Psoas muscle (tissue), 7 donors: ENCODE measurements at regions not wholly inside any gene's neighbourhood (a gene's known extent, or its start where the extent isn't known, plus 50 kb on each side); places are given as distances from the start of the nearest gene placed in this dataset.

Experiments used
- ATAC-seq, 4 donors: fragments of 200-7000 bp; cut with Tn5 transposase; one replicate each; pipeline ENCODE4 v1.9.1; 2020; ENCODE audit warnings: moderate library complexity in 3 of 4, mild to moderate bottlenecking in 2 of 4
- DNase-seq, 2 donors: peaks; one replicate each; pipeline ENCODE4 v3.0.0-alpha.2; 2020
- H3K27ac ChIP-seq: fragments of 200-600 bp; one replicate; pipeline ENCODE4 v1.8.0; 2022
- H3K27me3 ChIP-seq, 3 donors: fragments of 200-600 bp in 1 of 3; one replicate each; pipeline versions ENCODE4 v1.6.1 to v1.8.0; 2013 to 2022; ENCODE audit warnings: low read length in 2 of 3, mild to moderate bottlenecking in 2 of 3, moderate library complexity in 1 of 3; ENCODE audit not compliant: insufficient read depth in 3 of 3
- H3K36me3 ChIP-seq, 2 donors: fragments of 200-600 bp in 1 of 2; one replicate each; pipeline versions ENCODE4 v1.6.1 to v1.8.0; 2013 to 2022; ENCODE audit warnings: low read depth in 1 of 2, mild to moderate bottlenecking in 1 of 2, moderate library complexity in 1 of 2; ENCODE audit not compliant: insufficient read depth in 1 of 2
- H3K4me1 ChIP-seq: fragments of 200-600 bp; one replicate; pipeline ENCODE4 v1.8.0; 2022
- H3K4me3 ChIP-seq: fragments of 200-600 bp; one replicate; pipeline ENCODE4 v1.8.0; 2022; ENCODE audit warnings: mild to moderate bottlenecking
- H3K9me3 ChIP-seq: fragments of 200-600 bp; one replicate; pipeline ENCODE4 v1.8.0; 2022
- WGBS, 3 donors: extraction: QIAGEN DNeasy Blood & Tissue Kit; methylation state at CpG; one replicate each; pipeline versions ENCODE4 v1.1.6 to v1.1.7; 2013; 5-methylcytosine and 5-hydroxymethylcytosine counted together
- intact Hi-C, 2 donors: fragments of 100-400 bp; cut with DNase I; formaldehyde crosslinking; loops; one replicate each; pipeline versions ENCODE4 v1.11.0 to v1.14.2; 2022
- TF ChIP-seq, protein P1 (sequence below): fragments of 200-600 bp; IDR thresholded peaks from one replicate; pipeline ENCODE4 v1.8.0; 2022; ENCODE audit warnings: antibody characterized with exemption
- donor health status: healthy with polysubstance abuse.
- donor health status: DM: no; HTN: no; CAD: no; lungs with moderate emphysema.
- donor health status: Bipolar disorder and iron deficiency.
- donor health status: healthy.
- donor health status: DM: yes; HTN: yes; CAD: no.
- donor health status: DM: no; HTN: no; CAD: no.
- donor health status: DM: yes; HTN: yes; CAD: no.

DNA sequence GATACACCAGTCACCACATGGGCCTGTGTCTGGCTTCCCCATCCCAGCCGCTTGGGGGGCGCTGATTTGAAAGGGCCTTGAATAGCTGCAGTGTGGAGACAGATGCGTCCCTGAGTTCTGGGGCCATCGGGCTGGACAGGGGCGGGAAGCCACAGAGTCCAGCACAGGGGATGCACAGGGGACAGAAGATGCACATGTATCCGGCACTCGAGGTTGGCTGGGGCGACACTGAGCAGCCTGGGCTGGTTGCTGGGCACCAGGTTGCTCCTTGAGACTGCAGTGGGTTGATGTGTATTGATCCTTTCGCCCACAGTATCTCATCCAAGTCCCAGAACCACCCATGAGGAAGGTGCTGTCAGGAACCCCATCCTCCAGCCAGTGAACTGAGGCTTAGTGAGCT lies 99.3 kb upstream of the SYT13 start:
- TF ChIP-seq, protein P1, sequence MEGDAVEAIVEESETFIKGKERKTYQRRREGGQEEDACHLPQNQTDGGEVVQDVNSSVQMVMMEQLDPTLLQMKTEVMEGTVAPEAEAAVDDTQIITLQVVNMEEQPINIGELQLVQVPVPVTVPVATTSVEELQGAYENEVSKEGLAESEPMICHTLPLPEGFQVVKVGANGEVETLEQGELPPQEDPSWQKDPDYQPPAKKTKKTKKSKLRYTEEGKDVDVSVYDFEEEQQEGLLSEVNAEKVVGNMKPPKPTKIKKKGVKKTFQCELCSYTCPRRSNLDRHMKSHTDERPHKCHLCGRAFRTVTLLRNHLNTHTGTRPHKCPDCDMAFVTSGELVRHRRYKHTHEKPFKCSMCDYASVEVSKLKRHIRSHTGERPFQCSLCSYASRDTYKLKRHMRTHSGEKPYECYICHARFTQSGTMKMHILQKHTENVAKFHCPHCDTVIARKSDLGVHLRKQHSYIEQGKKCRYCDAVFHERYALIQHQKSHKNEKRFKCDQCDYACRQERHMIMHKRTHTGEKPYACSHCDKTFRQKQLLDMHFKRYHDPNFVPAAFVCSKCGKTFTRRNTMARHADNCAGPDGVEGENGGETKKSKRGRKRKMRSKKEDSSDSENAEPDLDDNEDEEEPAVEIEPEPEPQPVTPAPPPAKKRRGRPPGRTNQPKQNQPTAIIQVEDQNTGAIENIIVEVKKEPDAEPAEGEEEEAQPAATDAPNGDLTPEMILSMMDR: no peak
- Histone ChIP-seq H3K36me3 (no peaks in the 10 kb centered on the region), H3K27ac (no peak overlapping the region), H3K4me1 (no peaks in the 10 kb centered on the region), H3K4me3 (no peak overlapping the region), H3K27me3 (peaks cover 0 to 39% (median 7%) of the 10 kb centered on the region in 3 donors), H3K9me3 (no peaks in the 10 kb centered on the region)
- DNase-seq (no peak), ATAC-seq (no peak)
- intact Hi-C loops: no loop called here
- 77 to 81% (median 80%) methylated on average over 9 of the region's 9 CpGs for WGBS, 3 donors

DNA sequence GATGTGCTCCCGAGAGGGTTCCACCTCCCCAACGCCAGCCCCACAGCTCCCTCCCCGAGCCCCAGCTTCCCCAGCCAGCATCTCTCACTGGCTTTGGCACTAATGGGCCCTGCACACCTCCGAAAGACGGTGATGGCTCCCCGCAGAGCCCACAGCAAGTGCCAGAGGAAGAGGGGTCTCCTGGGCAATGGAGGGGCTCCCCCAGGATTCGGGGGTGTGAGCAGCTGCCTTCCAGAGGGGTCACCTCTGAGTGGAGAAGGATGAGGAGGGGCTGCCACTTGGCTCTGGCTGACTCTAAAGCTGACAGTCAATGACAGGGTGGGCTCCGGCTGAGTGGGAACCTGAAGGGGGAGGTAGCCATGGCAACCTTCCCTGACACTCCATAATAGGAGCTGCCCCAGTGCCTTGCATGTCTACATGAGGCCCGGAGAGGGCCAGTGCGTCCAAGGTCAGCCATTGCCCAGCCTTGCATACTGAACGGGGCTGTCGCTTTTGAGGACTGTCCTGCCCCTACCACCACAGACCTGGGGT lies 98.6 kb upstream of the SYT13 start:
- no peaks in the 10 kb centered on the region for H3K36me3 ChIP-seq
- H3K4me3 ChIP-seq: no peak overlapping the region
- TF ChIP-seq, protein P1: no peak
- WGBS, 3 donors: 34 to 45% (median 35%) methylated on average over 12 of the region's 12 CpGs
- peaks cover 0 to 39% (median 7%) of the 10 kb centered on the region in 3 donors for H3K27me3 ChIP-seq
- ATAC-seq (no peak), DNase-seq (no peak)
- no peak overlapping the region for H3K27ac ChIP-seq
- H3K9me3 ChIP-seq: no peaks in the 10 kb centered on the region
- no peaks in the 10 kb centered on the region for H3K4me1 ChIP-seq
- intact Hi-C loops: no loop called here

DNA sequence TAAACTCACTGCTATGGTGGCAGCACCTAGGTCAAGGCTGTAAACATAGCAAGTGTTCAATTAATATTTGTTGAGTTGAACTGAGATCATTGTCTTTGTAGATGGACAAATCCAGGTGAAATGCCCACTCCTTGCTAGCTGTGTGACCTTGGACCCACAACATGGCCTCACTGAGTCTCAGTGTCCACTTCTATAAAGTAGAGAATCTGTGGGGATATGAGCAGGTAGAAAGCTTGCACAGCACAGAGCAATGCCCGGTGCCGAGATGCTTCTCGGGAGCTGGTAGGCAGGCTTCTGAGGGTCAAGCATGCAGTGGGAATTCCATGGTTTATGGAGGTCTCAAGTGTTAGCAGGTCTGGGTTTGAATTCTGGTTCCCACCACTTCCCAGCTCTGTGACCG lies 97.9 kb upstream of the SYT13 start:
- TF ChIP-seq, protein P1: no peak
- Histone ChIP-seq H3K27me3 (peaks cover 0 to 39% (median 7%) of the 10 kb centered on the region in 3 donors), H3K4me3 (no peak overlapping the region), H3K9me3 (no peaks in the 10 kb centered on the region), H3K36me3 (no peaks in the 10 kb centered on the region), H3K27ac (no peak overlapping the region), H3K4me1 (no peaks in the 10 kb centered on the region)
- WGBS, 3 donors: 68 to 80% (median 75%) methylated on average over 4 of the region's 4 CpGs
- DNase-seq (no peak), ATAC-seq (no peak)
- intact Hi-C loops: no loop called here

- intact Hi-C loops: no loop called here
- no peak overlapping the region for H3K4me3 ChIP-seq
- H3K27ac ChIP-seq: no peak overlapping the region
- H3K36me3 ChIP-seq: no peaks in the 10 kb centered on the region
- H3K9me3 ChIP-seq: no peaks in the 10 kb centered on the region
- TF ChIP-seq, protein P1: no peak
- no peak for DNase-seq
- peaks cover 0 to 39% (median 7%) of the 10 kb centered on the region in 3 donors for H3K27me3 ChIP-seq
- no peak for ATAC-seq
- H3K4me1 ChIP-seq: no peaks in the 10 kb centered on the region
- 47 to 58% (median 49%) methylated on average over 6 of the region's 6 CpGs for WGBS, 3 donors
These were observed 97.1 kb upstream of the SYT13 start for GRCh38 chr11:45383224-45383623.
